ENCODE measurements at regions not wholly inside any gene's neighbourhood (a gene's known extent, or its start where the extent isn't known, plus 50 kb on each side); places are given as distances from the start of the nearest gene placed in this dataset.
"Not testable (repeated sequence)": the region's sequence is repeated elsewhere in the genome, so short reads cannot be mapped to it uniquely, and the experiment has no call there.

DNA sequence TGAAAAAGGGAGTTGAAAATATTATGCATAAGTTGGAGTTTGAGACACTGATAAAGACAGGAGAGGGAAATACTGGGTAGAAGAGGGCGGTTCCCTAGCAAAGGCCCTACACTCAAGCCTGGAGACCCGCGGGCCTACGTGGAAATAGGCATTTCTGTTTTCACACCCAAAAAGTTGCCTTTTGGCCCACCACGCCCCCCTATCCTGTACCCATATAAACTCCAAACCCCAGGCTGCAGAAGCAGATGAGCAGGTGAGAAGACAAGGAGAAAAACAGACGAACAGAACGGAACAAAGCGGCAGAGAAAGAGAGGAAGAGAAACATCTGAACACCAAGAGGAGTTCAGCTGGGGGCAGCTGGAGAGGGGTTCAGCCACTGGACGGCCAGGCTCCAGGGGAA, 177.9 kb downstream of the GALC start:
- DNase-seq = no peak

DNA sequence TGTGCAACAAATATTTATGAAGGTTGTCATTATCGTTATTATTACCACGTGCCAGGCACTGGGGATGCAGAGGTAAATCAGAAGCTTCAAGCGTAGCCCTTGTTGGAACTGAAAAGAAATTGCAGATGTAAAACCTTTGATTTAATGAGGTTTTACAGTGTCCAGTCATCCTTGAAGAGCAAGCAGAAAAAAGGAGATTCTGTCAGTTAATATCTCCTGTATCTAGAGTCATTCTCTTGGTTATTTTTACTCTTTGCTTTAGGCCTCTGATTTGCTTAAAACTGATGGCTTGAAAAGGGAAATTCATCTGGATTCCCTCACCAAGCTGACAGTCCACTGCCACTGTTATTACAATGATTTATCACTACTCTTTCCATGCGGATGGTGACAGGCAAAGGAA, 179.3 kb downstream of the GALC start:
- DNase-seq = no peak

DNA sequence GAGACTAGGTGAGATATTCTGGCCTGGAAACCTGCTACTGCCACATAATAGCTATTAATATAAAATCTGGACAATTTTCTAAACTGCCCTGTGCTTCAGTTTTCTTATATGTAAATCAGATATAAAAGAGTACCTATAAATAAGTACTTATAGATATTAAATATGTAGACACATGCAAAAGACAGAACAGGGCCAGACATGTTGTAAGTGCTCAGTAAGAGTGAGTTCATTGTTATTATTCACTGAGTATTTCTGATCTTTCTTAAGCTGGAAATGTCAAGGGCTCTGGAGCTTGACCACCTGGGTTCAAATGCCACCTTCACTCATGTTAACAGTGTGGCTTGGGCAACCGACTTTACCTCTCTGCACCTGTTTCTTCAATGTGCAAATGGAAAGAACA, 179.8 kb downstream of the GALC start:
- no peak for DNase-seq

DNA sequence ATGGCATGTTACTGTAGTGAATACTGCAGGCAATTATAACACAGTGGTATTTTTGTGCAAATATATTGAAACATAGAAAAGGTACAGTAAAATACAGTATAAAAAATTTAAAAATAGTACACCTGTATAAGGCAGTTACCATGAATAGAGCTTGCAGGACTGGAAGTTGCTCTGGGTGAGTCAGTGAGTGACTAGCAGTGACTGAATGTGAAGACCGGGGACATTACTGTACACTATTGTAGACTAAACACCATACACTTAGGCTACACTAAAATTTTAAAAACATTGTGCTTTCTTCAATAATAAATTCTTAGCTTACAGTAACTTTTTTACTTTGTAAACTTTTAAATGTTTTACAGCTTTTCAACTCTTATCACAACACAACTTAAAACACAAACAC, 181.7 kb downstream of the GALC start:
- DNase-seq = no peak

DNA sequence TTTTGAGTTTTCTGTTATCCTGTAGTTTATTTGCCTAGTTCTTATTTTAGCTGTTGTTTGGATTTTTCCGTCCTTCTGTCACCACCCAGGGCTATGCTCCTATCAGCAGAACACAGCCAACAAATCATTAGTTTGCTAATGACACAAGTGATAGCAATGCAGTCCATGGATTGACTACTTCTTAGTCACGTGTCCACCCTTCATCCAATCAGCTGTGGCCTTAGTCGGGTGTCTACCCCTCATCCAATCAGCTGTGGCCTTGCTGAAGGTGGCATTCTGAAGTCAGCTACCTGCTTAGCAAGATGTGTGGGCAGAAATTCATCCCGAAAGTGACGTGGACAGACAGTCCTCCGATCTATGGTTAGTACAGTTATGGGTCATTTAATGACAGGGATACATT, 182.3 kb downstream of the GALC start:
- DNase-seq = no peak

DNA sequence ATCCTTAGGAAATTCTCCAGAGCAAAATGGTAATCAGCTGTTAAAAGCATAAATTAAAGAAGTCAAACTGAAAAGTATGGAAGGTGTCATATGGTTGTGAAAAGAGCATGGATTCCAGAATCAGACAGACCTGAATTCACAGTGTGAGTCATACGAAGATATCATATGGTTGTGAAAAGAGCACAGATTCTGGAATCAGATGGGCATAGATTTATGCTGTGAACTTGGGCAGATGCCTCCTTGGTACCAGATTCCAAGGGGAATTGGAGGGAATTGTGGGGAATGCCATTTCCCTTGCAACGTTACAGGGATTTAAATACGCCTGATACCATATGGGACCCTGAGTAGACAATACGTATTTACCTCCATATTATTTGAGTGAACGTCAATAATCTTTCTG, 183.7 kb downstream of the GALC start:
- no peak for DNase-seq

DNA sequence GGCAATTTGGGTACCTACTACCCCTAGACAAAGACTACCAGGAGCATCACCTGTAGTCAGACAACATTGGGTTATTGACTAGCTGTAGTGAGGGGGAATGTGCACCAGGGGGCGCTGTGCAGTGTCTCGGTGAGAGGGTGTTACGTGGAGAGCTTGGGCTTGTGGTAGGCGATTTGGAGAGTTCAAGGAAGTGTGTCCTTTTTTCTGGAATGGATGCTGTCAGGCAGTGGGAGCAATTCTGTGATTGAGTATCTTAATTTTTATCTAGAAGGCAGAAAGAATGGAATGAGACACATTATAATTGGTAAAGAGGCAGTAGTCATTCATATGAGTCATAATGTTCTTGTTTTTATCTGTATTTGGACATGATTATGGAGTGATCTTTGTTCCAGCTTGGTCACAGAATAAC, 187.7 kb downstream of the GALC start:
- DNase-seq = no peak

DNA sequence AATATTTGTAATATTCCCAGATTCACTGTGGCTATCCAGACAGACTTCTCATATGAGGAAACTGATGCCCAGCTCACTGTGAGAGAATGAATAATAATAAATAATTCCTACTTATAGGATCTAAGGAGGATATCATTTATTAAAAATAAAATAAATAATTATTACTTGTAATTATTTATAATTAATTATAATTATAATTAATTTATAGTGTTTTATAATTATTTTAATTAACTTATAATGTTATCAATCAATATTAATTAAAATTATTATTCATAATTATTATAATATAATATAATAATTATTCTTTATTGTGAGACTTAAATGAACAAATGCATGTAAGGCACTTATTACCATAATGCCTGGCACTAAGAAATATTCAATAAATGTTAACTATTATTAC, 192.8 kb downstream of the GALC start:
- DNase-seq = no peak

DNA sequence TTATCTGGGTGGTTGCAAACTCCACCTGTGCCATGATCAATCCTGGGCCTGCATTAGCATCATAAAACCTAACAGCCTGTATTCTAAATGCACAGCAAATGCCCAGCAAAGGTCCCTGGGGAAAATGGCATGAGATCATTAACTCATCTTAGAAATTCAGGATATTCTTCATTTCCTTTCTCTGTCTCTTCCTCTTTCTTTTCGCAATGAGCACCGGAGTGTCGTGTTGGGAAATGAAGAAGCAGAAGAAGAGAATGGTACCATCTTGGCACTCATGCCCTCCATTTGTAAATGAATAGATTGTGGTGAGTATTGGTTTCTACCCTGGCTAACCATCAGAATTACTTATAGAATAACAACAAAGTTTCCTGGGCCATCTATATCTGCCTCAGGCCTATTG, 193.6 kb downstream of the GALC start:
- DNase-seq = no peak

DNA sequence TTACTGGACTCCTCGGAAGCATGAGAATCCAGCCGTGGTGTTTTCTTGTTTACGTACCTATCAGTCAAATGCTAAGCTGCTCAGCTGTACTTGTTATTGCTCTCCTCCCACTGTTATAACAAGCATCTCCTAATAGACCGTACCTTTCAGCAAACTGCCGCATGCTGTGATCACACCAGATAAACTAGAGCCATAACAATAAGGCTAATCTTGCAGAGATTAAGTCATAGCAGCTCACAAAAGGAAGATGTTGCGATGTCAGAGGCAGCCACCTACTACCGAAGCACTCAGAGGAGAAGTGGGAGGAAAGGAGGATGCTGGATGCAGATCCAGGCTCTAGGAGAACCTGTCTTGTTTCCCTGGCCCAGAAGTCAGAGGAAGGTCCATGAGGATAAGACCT, 196.0 kb downstream of the GALC start:
- no peak for DNase-seq

DNA sequence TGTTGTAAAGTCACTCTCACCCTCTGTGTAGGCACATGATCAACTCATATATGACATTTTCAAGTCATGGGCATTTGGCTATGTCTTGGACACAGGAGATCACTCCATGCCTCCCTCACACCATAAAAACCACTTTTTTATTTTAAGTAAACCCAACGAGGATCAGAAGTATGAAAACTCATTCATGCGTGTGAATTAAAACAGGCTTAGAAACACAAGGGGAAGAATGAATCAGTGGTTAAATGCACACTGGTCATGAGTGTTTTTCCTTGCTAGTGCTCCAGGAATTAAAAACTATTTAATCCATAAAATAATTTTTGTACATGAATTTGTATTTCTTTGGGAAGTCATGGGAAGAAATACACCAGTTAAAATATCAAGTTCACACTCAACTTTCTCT, 198.4 kb downstream of the GALC start:
- DNase-seq = no peak

DNA sequence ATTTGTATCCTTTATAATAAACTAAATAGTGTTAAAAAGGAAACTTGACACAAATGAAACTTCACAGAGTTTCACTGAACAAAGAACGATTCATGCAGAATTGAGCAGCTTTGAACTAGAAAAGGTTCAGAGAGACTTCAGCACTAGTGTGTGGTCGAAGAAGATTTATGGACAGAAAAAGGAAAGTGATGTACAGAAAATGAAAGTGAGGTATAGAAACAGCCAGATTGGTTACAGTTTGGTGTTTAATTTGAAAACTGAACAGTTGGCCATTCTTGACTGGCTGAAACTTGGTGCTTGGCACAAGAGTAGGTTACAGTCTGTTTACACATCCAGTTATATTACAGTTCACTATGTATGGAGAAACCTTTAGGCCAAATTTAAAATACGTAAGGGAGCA, 207.1 kb downstream of the GALC start:
- no peak for DNase-seq

DNA sequence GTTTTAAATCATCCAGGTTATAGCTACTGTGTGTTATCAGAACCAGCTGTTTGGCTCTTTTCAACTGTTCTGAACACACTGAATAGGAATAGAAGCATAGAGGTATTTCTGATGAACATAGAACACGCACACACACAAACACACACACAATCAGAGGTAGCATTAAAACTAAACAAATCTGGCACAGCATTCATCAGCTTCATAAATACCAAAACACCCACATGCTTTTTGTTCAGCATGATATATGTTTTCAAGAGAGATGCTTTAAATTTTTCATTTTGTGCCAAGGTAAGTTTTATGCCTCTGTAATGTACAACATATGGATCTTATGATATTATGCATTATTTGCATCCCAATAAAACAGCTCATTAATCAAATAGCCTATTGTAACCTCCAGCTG, 208.6 kb downstream of the GALC start:
- no peak for DNase-seq

DNA sequence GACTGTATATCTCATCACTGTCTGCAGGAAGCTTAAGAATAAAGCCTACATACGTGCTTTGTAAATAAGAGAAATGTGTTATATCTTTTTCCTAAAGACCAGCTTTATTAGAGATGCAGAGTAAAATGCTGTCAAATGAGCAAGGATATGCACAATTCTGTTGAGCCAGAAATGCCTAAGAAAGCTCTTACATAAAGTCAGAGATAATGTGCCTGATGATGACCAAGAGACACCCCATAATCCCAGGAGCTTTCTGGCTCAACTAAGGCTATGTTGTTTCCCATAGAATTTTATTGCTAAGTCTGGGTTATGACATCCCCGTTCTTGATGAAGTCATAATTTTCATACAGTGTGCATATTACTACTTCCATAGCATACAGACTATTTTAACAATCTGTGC, 209.9 kb downstream of the GALC start:
- no peak for DNase-seq

DNA sequence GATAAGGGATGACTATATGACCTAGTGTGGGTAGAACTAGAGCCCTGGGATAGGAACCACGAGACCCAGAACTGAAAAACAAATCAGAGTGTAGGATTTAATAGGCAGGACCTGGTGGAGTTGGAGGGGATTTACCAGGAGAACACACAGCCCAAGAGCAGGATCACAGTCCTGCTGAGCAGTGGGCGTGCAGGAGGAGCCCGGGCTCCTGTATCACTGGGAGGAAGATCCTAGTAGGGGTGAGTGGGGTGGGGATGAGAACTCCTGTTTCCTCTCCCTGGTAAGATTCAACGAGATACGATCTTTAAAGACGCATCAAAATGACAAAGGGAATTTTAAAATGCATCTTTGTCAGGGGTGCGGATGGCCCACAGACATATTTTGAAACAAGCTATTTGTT, 220.1 kb downstream of the GALC start:
- no peak for DNase-seq

DNA sequence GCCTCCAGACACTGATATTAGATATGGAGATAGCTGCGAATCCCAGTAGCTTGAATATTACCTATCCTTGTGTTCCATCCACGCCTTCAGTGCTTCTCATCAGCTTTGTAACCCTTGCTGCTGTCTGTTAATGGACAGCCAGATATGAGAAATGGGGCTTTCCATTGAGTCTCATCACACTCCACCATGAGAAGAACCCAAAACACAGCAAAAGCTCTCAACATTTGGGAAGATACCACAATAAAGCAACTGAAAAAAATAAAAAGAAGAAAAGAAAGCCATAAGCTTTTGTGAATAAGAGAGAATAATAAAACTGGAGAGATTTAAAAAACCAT, 225.4 kb downstream of the GALC start:
- DNase-seq = no peak

DNA sequence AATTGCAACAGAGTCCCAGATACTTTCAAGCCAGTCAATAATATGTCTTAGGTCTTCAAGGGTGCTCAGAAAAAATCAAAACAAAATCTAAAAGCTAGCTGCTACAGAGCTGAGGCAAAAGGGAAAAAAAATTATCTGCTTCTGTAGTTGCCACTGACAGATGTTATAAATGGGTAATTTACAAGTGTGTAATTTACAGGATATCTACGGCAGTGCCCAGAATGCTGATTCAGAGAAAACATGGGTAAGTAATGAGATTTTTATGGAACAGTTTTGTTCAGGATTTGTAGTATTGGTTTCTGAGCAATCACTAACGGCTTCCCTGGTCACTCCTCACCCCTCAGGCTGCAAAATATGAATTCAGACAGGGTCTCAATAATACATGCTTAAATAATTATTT, 234.1 kb downstream of the GALC start:
- no peak for DNase-seq

DNA sequence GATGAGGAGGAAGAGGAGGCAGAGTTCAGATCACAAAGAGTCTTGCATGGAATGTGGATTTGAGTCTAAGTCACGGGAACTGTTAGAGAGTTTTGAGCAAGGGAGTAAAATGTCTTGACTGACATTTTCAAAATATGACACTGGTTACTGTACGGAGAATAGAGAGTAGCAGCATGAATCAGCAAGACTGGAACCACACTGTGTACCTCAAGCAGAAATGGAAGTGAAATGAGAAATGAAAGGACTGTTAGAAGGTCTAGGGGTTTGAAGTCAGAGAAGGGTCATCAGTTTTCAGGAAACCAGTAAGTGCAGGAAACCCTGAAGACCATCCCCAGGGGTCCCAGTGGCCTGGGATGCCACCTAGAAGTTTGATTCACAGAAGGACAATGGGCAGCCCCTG, 236.3 kb downstream of the GALC start:
- no peak for DNase-seq

DNA sequence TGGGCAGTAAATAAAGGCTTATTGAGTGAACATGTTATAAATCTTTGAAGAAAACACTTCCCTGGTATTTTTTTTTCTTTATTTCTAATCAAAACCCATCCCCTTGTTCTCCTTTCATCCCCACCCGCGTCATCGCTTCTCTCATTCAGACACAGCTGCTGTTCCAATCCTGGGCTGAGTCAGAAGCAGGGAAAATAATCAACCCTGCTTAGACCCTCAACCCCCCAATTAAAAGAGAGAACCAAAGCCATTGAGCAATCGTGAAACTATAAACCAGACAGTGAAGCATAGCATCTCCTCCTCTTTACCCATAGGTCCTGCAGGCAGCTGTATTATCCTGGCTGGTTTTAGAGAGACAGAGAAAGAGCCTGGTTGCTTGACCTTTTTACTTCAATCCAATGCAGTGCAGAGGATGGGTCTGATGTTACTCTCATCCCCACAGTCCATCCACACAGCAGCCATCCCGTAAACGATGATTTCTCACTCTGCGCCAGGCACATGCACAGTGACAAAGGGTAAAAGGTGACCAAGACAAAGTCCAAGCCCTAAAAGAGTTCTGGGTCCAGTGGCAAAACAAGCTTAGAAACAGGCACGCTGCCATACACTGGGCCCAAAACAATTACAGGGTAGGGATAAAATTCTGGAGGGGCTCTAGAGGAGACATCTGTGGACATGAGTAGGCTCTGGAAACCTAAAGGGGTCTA, 238.3 kb downstream of the GALC start:
- DNase-seq = no peak

DNA sequence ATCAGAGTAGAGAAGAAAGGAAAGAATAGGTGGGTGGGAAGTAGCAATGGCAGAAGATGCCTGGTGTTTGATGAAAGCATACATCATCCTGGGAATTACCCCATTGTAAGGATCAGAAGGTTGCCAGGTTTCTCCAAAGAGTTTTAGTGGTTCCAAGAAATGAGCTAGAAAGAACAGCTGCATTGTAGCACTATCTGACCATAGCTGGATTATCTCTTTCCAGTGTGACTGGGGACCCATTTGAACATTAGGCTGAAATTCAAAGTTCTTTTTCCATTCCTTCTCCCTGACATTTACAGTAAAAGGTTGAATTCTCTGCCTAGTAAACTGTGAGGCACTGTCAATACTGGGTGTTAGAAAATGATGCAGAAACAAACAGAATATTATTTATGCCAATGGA, 244.4 kb downstream of the GALC start:
- DNase-seq = no peak

DNA sequence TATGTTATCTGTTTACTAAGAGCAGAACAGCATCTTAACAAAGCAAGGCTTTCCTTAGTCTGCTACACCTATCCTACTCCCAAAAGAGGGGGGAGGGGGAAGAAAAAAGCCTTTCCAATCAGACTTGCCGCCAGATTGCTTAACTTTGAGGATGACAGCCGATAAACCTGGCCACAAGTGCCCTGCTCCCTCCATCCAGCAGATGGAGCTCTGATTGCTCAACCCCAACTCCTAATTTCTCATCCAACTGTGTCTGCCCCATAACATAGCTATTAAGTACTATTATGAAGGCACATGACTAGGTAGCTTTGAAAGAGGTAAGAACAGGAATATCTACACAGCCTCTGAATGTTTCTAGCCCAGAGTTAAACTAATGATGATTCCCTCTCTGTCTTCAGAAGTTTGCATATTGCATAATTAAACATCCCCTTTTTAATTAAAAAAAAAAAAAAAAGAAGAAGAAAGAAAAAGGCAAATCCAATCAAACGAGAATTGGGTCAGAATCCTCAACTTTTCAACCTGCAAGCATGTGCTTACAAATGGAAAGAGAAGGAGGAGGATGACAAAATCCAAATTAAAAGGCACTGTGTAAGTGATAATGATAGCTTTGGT, 247.4 kb downstream of the GALC start:
- peak; percentile 0 to 12 for DNase-seq

DNA sequence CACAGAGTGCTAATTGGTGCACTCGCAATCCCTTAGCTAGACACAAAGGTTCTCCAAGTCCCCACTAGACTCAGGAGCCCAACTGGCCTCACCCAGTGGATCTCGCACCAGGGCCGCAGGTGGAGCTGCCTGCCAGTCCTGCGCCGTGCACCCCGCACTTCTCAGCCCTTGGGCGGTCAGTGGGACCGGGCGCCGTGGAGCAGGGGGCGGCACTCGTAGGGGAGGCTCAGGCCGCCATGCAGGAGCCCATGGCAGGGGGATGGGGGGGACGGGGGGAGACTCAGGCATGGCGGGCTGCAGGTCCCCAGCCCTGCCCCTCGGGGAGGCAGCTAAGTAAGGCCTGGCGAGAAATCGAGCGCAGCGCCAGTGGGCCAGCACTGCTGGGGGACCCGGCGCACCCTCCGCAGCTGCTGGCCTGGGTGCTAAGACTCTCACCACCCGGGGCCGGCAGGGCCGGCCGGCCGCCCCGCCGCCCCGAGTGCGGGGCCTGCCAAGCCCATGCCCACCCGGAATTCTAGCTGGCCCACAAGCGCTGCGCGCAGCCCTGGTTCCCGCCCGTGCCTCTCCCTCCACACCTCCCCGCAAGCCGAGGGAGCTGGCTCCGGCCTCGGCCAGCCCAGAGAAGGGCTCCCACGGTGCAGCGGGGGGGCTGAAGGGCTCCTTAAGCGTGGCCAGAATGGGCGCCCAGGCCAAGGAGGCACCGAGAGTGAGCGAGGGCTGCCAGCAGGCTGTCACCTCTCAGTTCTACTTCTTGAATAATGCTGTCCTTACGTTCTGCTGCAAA, 258.2 kb downstream of the GALC start:
- not testable (repeated sequence) for DNase-seq

DNA sequence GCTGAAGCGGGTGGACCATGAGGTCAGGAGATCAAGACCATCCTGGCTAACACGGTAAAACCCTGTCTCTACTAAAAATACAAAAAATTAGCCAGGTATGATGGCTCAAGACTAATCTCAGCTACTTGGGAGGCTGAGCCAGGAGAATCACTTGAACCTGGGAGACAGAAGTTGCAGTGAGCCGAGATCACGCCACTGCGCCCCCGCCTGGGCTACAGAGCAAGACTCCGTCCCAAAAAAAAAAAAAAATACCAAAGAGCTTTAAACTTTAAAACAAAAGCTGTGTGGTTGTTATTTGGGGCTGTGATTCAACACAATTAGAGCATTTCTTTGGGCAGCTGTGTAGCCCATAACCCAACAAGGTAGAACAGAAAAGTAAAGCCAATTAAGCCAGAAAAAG, 259.9 kb downstream of the GALC start:
- DNase-seq = not testable (repeated sequence)

DNA sequence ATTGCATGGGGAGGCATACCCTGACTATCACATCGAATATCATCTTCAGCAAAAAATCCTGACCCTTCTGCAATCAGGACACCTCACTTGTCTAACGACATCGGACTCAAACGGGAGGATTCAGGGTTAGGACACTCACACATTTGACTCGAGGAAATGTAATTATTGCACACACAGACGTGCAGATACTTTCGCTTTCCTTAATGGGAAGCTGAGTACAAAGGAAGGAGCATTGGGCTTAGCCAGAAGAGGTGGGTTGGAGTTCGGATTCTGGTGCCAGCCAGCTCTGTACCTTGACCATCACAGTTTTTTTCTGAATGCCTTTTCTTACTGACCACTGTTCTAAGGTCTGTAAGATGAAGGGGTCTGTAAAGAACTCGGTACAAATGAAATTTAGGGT, 260.4 kb downstream of the GALC start:
- DNase-seq = no peak

Measured in right lung (tissue), 2 donors.